ENCODE measurements at regions not wholly inside any gene's neighbourhood (a gene's known extent, or its start where the extent isn't known, plus 50 kb on each side); places are given as distances from the start of the nearest gene placed in this dataset.

DNA sequence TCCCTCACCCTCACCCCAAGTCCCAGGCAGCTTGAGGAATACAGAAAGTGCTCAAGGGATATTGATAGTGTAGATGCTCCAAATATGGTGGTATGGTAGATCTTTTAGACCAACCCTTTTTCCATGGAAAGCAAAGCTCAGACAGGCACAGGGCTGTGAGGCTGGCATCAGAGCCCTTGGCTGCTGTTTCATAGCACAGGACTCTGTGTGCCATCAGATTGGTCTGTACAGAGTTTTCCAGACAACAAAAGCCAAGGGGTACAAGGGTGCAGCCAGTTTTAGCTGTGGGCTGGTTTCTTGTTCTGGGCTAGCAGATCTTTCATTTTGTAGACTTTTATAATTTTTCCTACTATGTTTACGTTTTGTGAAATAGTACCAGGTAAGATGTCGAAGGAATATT lies 296.9 kb upstream of the TNP1 start:
- H3K27ac ChIP-seq = no peak overlapping the region
- no peak for TF ChIP-seq POLR2AphosphoS5 (IDR thresholded peaks at IDR 0.05)
- TF ChIP-seq, protein P1, sequence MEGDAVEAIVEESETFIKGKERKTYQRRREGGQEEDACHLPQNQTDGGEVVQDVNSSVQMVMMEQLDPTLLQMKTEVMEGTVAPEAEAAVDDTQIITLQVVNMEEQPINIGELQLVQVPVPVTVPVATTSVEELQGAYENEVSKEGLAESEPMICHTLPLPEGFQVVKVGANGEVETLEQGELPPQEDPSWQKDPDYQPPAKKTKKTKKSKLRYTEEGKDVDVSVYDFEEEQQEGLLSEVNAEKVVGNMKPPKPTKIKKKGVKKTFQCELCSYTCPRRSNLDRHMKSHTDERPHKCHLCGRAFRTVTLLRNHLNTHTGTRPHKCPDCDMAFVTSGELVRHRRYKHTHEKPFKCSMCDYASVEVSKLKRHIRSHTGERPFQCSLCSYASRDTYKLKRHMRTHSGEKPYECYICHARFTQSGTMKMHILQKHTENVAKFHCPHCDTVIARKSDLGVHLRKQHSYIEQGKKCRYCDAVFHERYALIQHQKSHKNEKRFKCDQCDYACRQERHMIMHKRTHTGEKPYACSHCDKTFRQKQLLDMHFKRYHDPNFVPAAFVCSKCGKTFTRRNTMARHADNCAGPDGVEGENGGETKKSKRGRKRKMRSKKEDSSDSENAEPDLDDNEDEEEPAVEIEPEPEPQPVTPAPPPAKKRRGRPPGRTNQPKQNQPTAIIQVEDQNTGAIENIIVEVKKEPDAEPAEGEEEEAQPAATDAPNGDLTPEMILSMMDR (IDR thresholded peaks at IDR 0.05) = no peak
- no peak for TF ChIP-seq POLR2A (IDR thresholded peaks at IDR 0.05)
- no peak for TF ChIP-seq EP300 (IDR thresholded peaks at IDR 0.05)
- no peaks in the 10 kb centered on the region for H3K9me3 ChIP-seq
- 62 to 75% (median 70%) methylated on average over 2 of the region's 2 CpGs for WGBS, 5 donors
- DNase-seq = no peak
- no peaks in the 10 kb centered on the region for H3K27me3 ChIP-seq
- intact Hi-C loops (cut with DNase I; ENCODE audit: low total_unique reads) = no loop called here
- H3K4me3 ChIP-seq = no peak overlapping the region
- H3K36me3 ChIP-seq = no peaks in the 10 kb centered on the region
- peaks cover 0 to 8% (median 2%) of the 10 kb centered on the region in 4 donors for H3K4me1 ChIP-seq

DNA sequence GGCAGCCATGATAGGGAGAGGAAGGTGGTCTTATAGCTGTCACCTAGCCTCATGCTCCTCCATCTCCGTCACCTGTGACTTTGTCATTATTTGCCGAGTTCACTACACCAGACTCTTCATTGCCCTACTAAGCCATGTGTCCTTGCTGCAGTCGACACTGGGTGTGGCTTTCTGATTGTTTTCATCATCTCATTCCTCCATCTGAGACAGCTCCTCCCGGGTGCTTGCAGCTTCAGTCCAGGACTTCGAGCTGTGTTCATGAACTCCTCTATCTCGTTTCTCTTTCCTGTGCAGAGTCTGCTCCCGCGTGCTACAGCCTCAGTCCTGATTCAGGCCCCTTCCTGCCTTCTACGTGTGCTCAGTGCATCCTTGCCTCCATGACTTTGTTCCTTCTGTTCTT lies 295.1 kb upstream of the TNP1 start:
- TF ChIP-seq, protein P1 (IDR thresholded peaks at IDR 0.05) = no peak
- TF ChIP-seq POLR2AphosphoS5 (IDR thresholded peaks at IDR 0.05) (no peak), EP300 (IDR thresholded peaks at IDR 0.05) (no peak), POLR2A (IDR thresholded peaks at IDR 0.05) (no peak)
- no peak for DNase-seq
- Histone ChIP-seq H3K4me1 (no peaks in the 10 kb centered on the region), H3K9me3 (no peaks in the 10 kb centered on the region), H3K4me3 (no peak overlapping the region), H3K27ac (no peak overlapping the region), H3K27me3 (no peaks in the 10 kb centered on the region), H3K36me3 (no peaks in the 10 kb centered on the region)
- 78 to 85% (median 83%) methylated on average over 9 of the region's 9 CpGs for WGBS, 5 donors
- intact Hi-C loops (cut with DNase I; ENCODE audit: low total_unique reads) = no loop called here

DNA sequence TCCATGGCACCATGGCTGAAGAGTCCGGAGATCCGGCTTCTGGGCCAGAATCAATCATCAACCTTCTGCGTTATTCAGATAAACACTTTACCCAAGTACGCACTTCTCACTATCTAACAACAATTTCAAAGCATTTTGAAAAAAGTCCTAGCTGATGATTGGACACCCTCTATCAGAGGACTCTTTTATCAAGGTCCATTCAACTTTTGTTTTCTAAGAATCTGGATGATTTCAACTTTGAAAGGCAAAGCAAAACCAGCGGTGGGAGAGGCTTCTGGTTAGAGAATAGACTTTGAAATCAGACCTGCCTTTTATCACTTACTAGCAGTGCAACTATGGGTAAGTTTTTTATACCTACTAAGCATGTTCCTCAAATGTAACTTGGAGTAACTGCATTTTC lies 293.6 kb upstream of the TNP1 start:
- no peak for TF ChIP-seq POLR2AphosphoS5 (IDR thresholded peaks at IDR 0.05)
- no peak for TF ChIP-seq EP300 (IDR thresholded peaks at IDR 0.05)
- no peak for TF ChIP-seq POLR2A (IDR thresholded peaks at IDR 0.05)
- TF ChIP-seq, protein P1 (IDR thresholded peaks at IDR 0.05) = no peak

DNA sequence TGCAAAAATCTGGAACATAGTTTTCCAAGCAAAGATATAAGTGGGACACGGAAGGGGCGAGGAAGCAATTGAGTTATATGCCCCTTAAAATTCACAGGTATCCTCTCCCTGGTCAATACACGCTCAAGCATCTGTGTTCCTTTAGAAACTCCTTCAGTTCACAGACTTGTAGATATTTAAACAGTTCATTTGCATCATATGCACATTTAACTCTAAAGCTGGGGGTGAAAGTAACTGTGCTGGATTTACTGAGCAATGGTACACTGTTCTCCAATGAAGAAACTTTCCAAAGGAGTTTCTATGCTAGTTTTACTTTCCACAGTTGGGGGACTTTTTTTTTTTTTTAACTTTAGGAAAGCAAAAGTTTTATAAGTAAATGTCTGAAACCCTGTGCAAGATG lies 293.0 kb upstream of the TNP1 start:
- no peak overlapping the region for H3K4me3 ChIP-seq
- no peak for DNase-seq
- intact Hi-C loops (cut with DNase I; ENCODE audit: low total_unique reads) = no loop called here
- no peaks in the 10 kb centered on the region for H3K27me3 ChIP-seq
- WGBS, 5 donors = 89 to 96% (median 95%) methylated on average over 3 of the region's 3 CpGs
- H3K27ac ChIP-seq = no peak overlapping the region
- H3K4me1 ChIP-seq = no peaks in the 10 kb centered on the region
- TF ChIP-seq POLR2A (IDR thresholded peaks at IDR 0.05) (no peak), EP300 (IDR thresholded peaks at IDR 0.05) (no peak), POLR2AphosphoS5 (IDR thresholded peaks at IDR 0.05) (no peak)
- TF ChIP-seq, protein P1 (IDR thresholded peaks at IDR 0.05) = no peak
- H3K36me3 ChIP-seq = no peaks in the 10 kb centered on the region
- no peaks in the 10 kb centered on the region for H3K9me3 ChIP-seq

More for the DNA sequence above, 293.6 kb upstream of the TNP1 start:
- Histone ChIP-seq H3K36me3 (no peaks in the 10 kb centered on the region), H3K4me1 (no peaks in the 10 kb centered on the region), H3K27me3 (no peaks in the 10 kb centered on the region), H3K4me3 (no peak overlapping the region), H3K27ac (no peak overlapping the region), H3K9me3 (no peaks in the 10 kb centered on the region)
- DNase-seq = no peak
- 66 to 82% (median 77%) methylated on average over 5 of the region's 5 CpGs for WGBS, 5 donors
- intact Hi-C loops (cut with DNase I; ENCODE audit: low total_unique reads) = no loop called here
